ENCODE measurements at regions not wholly inside any gene's neighbourhood (a gene's known extent, or its start where the extent isn't known, plus 50 kb on each side); places are given as distances from the start of the nearest gene placed in this dataset.

DNA sequence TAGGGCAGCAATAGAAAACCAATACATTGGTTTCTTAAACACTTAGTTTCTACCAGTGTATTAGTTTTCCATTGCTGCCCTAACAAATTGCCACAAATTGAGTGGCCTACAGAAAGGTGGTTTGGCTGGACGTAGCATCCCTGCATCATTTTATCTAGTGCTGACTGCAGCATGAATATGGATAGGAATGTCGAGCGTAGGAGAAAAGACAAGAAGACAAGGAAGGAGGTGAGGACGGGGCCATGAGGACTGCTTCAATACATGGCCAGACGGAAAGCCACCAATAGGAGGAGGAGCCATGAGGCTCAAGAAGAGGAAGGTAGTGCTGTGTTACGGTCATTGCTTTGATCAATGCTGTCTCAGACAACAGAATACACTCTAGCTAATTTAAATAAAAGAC, 154.5 kb upstream of the NDUFV2 start:
- TF ChIP-seq CTCF (conservative IDR thresholded peaks at IDR 0.05; ENCODE audit: low read depth, low read length), result no peak
- TF ChIP-seq EZH2phosphoT487 (IDR thresholded peaks at IDR 0.05; ENCODE audit: borderline replicate concordance, low read length), result no peak
- no peak for TF ChIP-seq EZH2 (IDR thresholded peaks at IDR 0.05; ENCODE audit: low read length, unreplicated experiment)

All from PC-3 (cell line).